Hepatocyte (in vitro differentiated cells): ENCODE measurements at regions not wholly inside any gene's neighbourhood (a gene's known extent, or its start where the extent isn't known, plus 50 kb on each side); places are given as distances from the start of the nearest gene placed in this dataset.

Experiments
- CTCF ChIP-seq: fragments of 200-600 bp; sonication (generic); IDR thresholded peaks from 2 replicates; pipeline ENCODE4 v1.5.1; 2016; ENCODE audit warnings: antibody characterized with exemption, mild to moderate bottlenecking; ENCODE audit not compliant: poor library complexity
- EZH2 ChIP-seq: fragments of 200-600 bp; sonication (generic); IDR thresholded peaks from 2 replicates; pipeline ENCODE4 v1.6.1; 2016; ENCODE audit warnings: antibody characterized with exemption, mild to moderate bottlenecking, borderline replicate concordance

- TF ChIP-seq CTCF, result no peak
- no peak for TF ChIP-seq EZH2
These were observed 102.3 kb upstream of the NUPR2 start for GRCh38 chr7:56218510-56218909.
